Progenitor cell of endocrine pancreas (in vitro differentiated cells): ENCODE measurements at regions not wholly inside any gene's neighbourhood (a gene's known extent, or its start where the extent isn't known, plus 50 kb on each side); places are given as distances from the start of the nearest gene placed in this dataset.
"Not testable (repeated sequence)": the region's sequence is repeated elsewhere in the genome, so short reads cannot be mapped to it uniquely, and the experiment has no call there.

Experiments used
- DNase-seq: peaks from one replicate; pipeline ENCODE4 v3.0.0; 2021; ENCODE audit warnings: low spot score; ENCODE audit not compliant: unreplicated experiment
- H3K27ac Mint-ChIP-seq: 2 replicates; pipeline ENCODE4 v1.8.0; 2021; ENCODE audit warnings: mild to moderate bottlenecking, moderate library complexity, mixed read lengths
- H3K27me3 Mint-ChIP-seq: 2 replicates; pipeline ENCODE4 v1.8.0; 2021; ENCODE audit warnings: mixed read lengths
- H3K36me3 Mint-ChIP-seq: 2 replicates; pipeline ENCODE4 v1.8.0; 2022; ENCODE audit warnings: mixed read lengths; ENCODE audit not compliant: insufficient read depth
- H3K4me1 Mint-ChIP-seq: 2 replicates; pipeline ENCODE4 v1.8.0; 2021; ENCODE audit warnings: low read depth, mixed read lengths
- H3K4me3 Mint-ChIP-seq: 2 replicates; pipeline ENCODE4 v1.8.0; 2021; ENCODE audit warnings: low read depth, mild to moderate bottlenecking, moderate library complexity, mixed read lengths
- H3K9me3 Mint-ChIP-seq: 2 replicates; pipeline ENCODE4 v1.8.0; 2021; ENCODE audit warnings: low read depth, mixed read lengths
- TF ChIP-seq, protein P1 (sequence below): fragments of 200-600 bp; sonication (generic); IDR thresholded peaks from one replicate; pipeline ENCODE4 v1.5.0; 2021; ENCODE audit warnings: antibody characterized with exemption, mild to moderate bottlenecking; ENCODE audit not compliant: unreplicated experiment

DNA sequence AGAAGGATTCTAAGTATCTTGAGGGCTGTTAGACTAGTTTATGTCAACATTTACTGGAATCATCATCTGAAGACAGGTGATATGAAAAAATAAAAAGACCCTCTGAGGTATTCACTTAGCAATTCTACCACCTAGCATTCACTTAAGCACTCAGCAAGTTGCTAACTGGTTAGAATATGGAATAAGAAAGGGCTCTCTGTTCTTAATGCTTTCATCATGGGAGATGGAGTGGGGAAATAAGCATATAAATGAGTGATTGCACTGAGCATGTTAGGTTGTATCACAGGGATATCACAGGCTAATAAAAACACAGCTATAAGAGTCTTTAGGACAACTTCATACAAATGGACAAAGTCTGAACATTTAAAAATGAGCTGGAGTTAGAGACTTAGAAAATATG lies 1238.8 kb downstream of the CDH11 start:
- Mint-ChIP-seq H3K27me3 (no peaks in the 10 kb centered on the region), H3K36me3 (no peaks in the 10 kb centered on the region), H3K4me1 (peaks cover 5% of the 10 kb centered on the region), H3K9me3 (no peaks in the 10 kb centered on the region), H3K27ac (no peak overlapping the region), H3K4me3 (no peak overlapping the region)
- no peak for DNase-seq
- TF ChIP-seq, protein P1, sequence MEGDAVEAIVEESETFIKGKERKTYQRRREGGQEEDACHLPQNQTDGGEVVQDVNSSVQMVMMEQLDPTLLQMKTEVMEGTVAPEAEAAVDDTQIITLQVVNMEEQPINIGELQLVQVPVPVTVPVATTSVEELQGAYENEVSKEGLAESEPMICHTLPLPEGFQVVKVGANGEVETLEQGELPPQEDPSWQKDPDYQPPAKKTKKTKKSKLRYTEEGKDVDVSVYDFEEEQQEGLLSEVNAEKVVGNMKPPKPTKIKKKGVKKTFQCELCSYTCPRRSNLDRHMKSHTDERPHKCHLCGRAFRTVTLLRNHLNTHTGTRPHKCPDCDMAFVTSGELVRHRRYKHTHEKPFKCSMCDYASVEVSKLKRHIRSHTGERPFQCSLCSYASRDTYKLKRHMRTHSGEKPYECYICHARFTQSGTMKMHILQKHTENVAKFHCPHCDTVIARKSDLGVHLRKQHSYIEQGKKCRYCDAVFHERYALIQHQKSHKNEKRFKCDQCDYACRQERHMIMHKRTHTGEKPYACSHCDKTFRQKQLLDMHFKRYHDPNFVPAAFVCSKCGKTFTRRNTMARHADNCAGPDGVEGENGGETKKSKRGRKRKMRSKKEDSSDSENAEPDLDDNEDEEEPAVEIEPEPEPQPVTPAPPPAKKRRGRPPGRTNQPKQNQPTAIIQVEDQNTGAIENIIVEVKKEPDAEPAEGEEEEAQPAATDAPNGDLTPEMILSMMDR: no peak

DNA sequence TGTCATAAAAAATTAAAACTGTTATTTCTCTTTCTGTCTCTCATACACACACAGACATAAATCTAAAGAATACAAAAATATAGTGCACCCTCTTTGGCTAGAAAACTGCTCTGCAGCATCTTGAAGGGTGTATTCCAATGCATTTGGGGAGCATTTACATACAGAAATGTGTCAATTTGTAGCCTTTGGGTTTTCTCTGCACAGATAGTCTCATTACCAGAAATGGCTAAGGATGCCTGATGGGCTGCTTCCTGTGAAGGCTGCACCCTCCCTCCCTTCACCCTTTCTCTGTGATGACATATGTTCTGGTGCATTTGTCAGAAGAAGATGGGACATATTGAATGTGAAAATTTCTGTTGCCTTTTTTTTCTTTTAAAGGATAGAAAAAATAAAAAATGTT lies 1239.3 kb downstream of the CDH11 start:
- no peaks in the 10 kb centered on the region for H3K27me3 Mint-ChIP-seq
- H3K27ac Mint-ChIP-seq: no peak overlapping the region
- DNase-seq: no peak
- TF ChIP-seq, protein P1: no peak
- H3K36me3 Mint-ChIP-seq: no peaks in the 10 kb centered on the region
- no peaks in the 10 kb centered on the region for H3K9me3 Mint-ChIP-seq
- peaks cover 5% of the 10 kb centered on the region for H3K4me1 Mint-ChIP-seq
- H3K4me3 Mint-ChIP-seq: no peak overlapping the region

- DNase-seq: no peak
- H3K9me3 Mint-ChIP-seq: no peaks in the 10 kb centered on the region
- H3K27me3 Mint-ChIP-seq: no peaks in the 10 kb centered on the region
- no peaks in the 10 kb centered on the region for H3K36me3 Mint-ChIP-seq
- H3K4me1 Mint-ChIP-seq: peaks cover 5% of the 10 kb centered on the region
- no peak overlapping the region for H3K4me3 Mint-ChIP-seq
- H3K27ac Mint-ChIP-seq: no peak overlapping the region
- TF ChIP-seq, protein P1: no peak
Observed at GRCh38 chr16:63880948-63881347, 1240.9 kb downstream of the CDH11 start.

DNA sequence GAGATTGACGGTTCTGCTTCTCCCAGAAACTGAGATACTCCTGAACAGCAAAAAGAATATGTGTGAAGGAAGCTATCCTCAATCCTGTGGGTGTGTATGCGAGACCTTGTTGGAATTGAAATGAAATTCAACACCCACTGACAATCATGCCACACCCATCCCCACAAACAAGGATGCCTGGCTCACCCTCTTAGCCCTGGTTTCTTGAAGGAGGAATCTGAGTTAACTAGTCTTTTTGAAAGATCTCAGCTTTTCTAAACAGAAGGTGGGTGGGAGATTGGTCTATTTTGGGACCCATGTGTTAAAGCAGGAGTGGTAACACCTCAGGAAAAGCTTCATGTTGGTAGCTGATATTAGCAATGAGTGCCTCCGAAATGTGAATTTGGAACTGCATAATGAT lies 1244.5 kb downstream of the CDH11 start:
- TF ChIP-seq, protein P1: no peak
- Mint-ChIP-seq H3K27me3 (no peaks in the 10 kb centered on the region), H3K36me3 (no peaks in the 10 kb centered on the region), H3K4me3 (no peak overlapping the region), H3K9me3 (peaks cover 3% of the 10 kb centered on the region), H3K27ac (no peak overlapping the region), H3K4me1 (peaks cover 5% of the 10 kb centered on the region)
- no peak for DNase-seq

GRCh38 chr16:63876103-63876502 lies 1245.8 kb downstream of the CDH11 start:
- Mint-ChIP-seq H3K27me3 (no peaks in the 10 kb centered on the region), H3K36me3 (no peaks in the 10 kb centered on the region), H3K27ac (no peak overlapping the region), H3K9me3 (peaks cover 3% of the 10 kb centered on the region), H3K4me1 (peaks cover 5% of the 10 kb centered on the region), H3K4me3 (no peak overlapping the region)
- TF ChIP-seq, protein P1: no peak
- DNase-seq: no peak

GRCh38 chr16:63860700-63861099 lies 1261.2 kb downstream of the CDH11 start:
- H3K27me3 Mint-ChIP-seq, DNase-seq, H3K36me3 Mint-ChIP-seq, H3K9me3 Mint-ChIP-seq, H3K4me3 Mint-ChIP-seq, H3K27ac Mint-ChIP-seq, H3K4me1 Mint-ChIP-seq: not testable (repeated sequence)
